GM12891 (cell line): ENCODE measurements at regions not wholly inside any gene's neighbourhood (a gene's known extent, or its start where the extent isn't known, plus 50 kb on each side); places are given as distances from the start of the nearest gene placed in this dataset.

Experiments used
- POLR2A ChIP-seq: IDR thresholded peaks from 2 replicates; pipeline ENCODE4 v1.6.1; 2011; ENCODE audit warnings: low read depth, low read length, control low read depth
- TAF1 ChIP-seq: IDR thresholded peaks from 2 replicates; pipeline ENCODE4 v1.6.1; 2011; ENCODE audit warnings: low read depth, low read length, control low read depth

DNA sequence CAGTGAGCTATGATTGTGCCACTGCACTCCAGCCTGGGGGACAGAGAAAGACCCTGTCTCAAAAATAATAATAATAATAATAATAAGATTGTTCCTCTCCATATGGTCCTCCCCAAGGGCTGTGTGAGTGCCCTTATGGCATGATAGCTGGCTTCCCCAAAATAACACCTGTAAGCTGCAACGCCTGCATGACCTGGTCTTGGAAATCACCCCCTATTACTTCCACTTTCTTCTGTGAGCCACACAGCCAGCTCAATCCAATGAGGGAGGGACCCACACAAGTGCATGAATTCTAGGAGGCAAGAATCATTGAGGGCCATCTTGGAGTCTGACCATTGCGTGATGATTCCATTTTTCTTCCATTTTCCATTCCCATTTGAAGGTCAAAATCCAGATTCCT lies 82.7 kb upstream of the CALN1 start:
- TF ChIP-seq POLR2A (no peak), TAF1 (no peak)
